Adrenal gland (tissue), 9 donors: ENCODE measurements at regions not wholly inside any gene's neighbourhood (a gene's known extent, or its start where the extent isn't known, plus 50 kb on each side); places are given as distances from the start of the nearest gene placed in this dataset.

Experiments used
- DNase-seq, 7 donors: peaks; one replicate each; pipeline ENCODE4 v3.0.0-alpha.2; 2019 to 2020
- H3K27ac ChIP-seq, 5 donors: fragments of 200-600 bp; sonication (generic) in 4 of 5; 1 replicate in 3 of 5; 2 replicates in 2 of 5; pipeline versions ENCODE4 v1.5.1 to v1.8.0; 2016 to 2020; ENCODE audit warnings: mild to moderate bottlenecking in 1 of 5
- H3K27me3 ChIP-seq: fragments of 200-600 bp; 2 replicates; pipeline ENCODE4 v1.8.0; 2021
- H3K36me3 ChIP-seq, 2 donors: fragments of 200-600 bp; replicated peaks in 1 of 2; 1 replicate in 1 of 2; 2 replicates in 1 of 2; pipeline versions ENCODE4 v1.5.1 to v1.8.0; 2018 to 2022
- H3K4me1 ChIP-seq, 2 donors: fragments of 200-600 bp; replicated peaks in 1 of 2; 1 replicate in 1 of 2; 2 replicates in 1 of 2; pipeline versions ENCODE4 v1.5.1 to v1.8.0; 2018 to 2021
- H3K4me3 ChIP-seq, 4 donors: fragments of 200-600 bp; sonication (generic) in 3 of 4; one replicate each; pipeline ENCODE4 v1.5.1; 2016 to 2018
- H3K9me3 ChIP-seq, 3 donors: fragments of 200-600 bp; sonication (generic) in 1 of 3; replicated peaks in 1 of 3; 1 replicate in 2 of 3; 2 replicates in 1 of 3; pipeline versions ENCODE4 v1.5.1 to v1.8.0; 2016 to 2021
- POLR2A ChIP-seq, 2 donors: fragments of 450-650 bp; IDR thresholded peaks; one replicate each; pipeline ENCODE4 v1.6.1; 2017; ENCODE audit warnings: antibody characterized with exemption in 2 of 2, mild to moderate bottlenecking in 2 of 2, moderate library complexity in 1 of 2
- WGBS, 4 donors: extraction: QIAGEN DNeasy Blood & Tissue Kit in 2 of 4; methylation state at CpG; one replicate each; pipeline versions ENCODE4 v1.1.5 to v1.1.7; 2013 to 2017; 5-methylcytosine and 5-hydroxymethylcytosine counted together
- intact Hi-C, 2 donors: fragments of 100-400 bp; cut with DNase I; formaldehyde crosslinking; loops; one replicate each; pipeline versions ENCODE4 v1.14.1 to v1.15.0; 2022 to 2023
- TF ChIP-seq, protein P1 (sequence below), 6 experiments: fragments of 450-650 bp in 4 of 6; fragments of 200-600 bp in 2 of 6; sonication (generic) in 1 of 6; IDR thresholded peaks; 1 replicate in 5 of 6; 2 replicates in 1 of 6; pipeline versions ENCODE4 v1.5.1 to v1.8.0; 2016 to 2021; ENCODE audit warnings: antibody characterized with exemption in 6 of 6, mild to moderate bottlenecking in 2 of 6, moderate library complexity in 1 of 6
- donor health status: healthy with polysubstance abuse.
- donor health status: Bipolar disorder and iron deficiency.
- donor health status: DM: yes; HTN: yes; CAD: no.
- donor health status: DM: no; HTN: no; CAD: no.
- donor health status: DM: no; HTN: no; CAD: no.

DNA sequence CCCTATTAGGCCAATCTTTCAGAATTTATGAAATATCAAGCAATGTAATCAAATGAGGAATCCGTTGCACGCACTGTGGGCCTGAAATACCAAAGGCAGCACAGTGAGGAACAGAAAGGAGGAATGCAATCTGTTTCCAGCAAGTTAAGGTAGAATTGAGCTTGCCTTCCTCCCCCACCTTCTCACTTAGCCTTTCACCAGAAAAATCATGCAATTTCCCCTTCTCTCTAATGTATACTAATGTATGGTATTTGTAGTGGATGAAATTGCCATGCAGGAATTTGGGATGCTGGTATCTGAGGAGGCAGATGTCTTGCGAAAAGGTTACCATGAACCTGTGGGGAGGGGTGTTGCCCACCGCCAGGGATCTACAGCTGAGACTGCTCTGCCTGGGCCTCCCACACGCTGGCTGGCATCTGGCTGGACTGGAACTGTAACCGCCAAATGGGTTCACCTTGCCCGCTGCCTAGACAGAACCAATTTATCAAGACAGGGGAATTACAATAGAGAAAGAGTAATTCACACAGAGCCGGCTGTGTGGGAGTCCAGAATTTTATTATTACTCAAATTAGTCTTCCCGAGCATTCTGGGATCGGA lies 222.4 kb upstream of the MYLIP start:
- TF ChIP-seq, protein P1, sequence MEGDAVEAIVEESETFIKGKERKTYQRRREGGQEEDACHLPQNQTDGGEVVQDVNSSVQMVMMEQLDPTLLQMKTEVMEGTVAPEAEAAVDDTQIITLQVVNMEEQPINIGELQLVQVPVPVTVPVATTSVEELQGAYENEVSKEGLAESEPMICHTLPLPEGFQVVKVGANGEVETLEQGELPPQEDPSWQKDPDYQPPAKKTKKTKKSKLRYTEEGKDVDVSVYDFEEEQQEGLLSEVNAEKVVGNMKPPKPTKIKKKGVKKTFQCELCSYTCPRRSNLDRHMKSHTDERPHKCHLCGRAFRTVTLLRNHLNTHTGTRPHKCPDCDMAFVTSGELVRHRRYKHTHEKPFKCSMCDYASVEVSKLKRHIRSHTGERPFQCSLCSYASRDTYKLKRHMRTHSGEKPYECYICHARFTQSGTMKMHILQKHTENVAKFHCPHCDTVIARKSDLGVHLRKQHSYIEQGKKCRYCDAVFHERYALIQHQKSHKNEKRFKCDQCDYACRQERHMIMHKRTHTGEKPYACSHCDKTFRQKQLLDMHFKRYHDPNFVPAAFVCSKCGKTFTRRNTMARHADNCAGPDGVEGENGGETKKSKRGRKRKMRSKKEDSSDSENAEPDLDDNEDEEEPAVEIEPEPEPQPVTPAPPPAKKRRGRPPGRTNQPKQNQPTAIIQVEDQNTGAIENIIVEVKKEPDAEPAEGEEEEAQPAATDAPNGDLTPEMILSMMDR (IDR thresholded peaks at IDR 0.05): no peak
- no peak for TF ChIP-seq POLR2A (IDR thresholded peaks at IDR 0.05)

DNA sequence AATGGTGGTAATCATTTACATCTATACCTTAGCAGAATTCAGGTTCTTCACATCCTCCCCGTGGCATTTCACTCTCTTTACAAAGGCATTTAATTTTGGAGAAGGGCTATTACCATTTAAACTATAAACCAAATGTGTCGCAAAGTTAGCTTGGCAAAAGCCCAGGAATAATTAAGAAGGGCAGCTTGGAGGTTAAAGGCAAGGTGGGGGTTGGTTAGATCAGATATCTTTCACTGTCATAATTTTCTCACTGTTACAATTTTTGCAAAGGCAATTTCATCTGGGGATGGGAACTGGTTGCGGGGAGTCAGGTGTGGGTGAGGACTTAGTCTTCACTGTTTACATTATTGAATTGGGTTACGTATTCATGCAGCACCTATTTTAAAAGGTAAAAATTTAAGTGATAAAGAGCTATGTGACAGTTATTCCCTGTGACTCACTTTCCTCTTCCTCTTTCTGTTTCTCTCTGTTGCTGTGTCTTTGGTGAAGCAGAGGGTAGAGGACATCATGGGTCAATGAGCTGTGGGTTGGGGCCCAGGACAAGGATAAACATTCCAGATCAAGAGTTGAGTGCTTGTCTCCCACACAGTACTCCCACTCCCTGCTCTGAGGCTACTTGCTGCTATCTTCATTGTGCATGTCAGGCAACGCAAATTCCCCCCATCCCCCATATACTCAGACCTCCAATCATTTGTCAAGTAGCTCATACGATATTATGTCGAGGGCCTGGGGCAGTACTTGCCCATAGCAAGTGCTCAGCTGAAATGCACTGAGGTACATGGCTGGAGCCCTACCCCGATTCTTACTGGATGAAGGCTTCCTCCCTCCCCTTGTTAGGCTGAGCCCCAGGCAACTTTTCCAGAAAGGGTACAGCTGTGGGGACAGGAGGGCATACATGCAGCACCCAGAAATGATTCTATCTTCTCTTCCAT lies 223.1 kb upstream of the MYLIP start:
- no peaks in the 10 kb centered on the region for H3K36me3 ChIP-seq
- H3K27ac ChIP-seq: no peak overlapping the region
- TF ChIP-seq, protein P1 (IDR thresholded peaks at IDR 0.05): no peak
- no peak for TF ChIP-seq POLR2A (IDR thresholded peaks at IDR 0.05)
- H3K4me1 ChIP-seq: no peaks in the 10 kb centered on the region
- no peak overlapping the region for H3K4me3 ChIP-seq
- no peak for DNase-seq
- no peaks in the 10 kb centered on the region for H3K9me3 ChIP-seq
- no peaks in the 10 kb centered on the region for H3K27me3 ChIP-seq
- 78 to 83% (median 79%) methylated on average over 8 of the region's 8 CpGs for WGBS, 4 donors
- intact Hi-C loops: no loop called here

More for the DNA sequence above, 222.4 kb upstream of the MYLIP start:
- no peak overlapping the region for H3K27ac ChIP-seq
- H3K9me3 ChIP-seq: no peaks in the 10 kb centered on the region
- H3K4me1 ChIP-seq: no peaks in the 10 kb centered on the region
- H3K4me3 ChIP-seq: no peak overlapping the region
- DNase-seq: no peak
- 90 to 95% (median 92%) methylated on average over 10 of the region's 10 CpGs for WGBS, 4 donors
- intact Hi-C loops: no loop called here
- H3K36me3 ChIP-seq: no peaks in the 10 kb centered on the region
- H3K27me3 ChIP-seq: no peaks in the 10 kb centered on the region

DNA sequence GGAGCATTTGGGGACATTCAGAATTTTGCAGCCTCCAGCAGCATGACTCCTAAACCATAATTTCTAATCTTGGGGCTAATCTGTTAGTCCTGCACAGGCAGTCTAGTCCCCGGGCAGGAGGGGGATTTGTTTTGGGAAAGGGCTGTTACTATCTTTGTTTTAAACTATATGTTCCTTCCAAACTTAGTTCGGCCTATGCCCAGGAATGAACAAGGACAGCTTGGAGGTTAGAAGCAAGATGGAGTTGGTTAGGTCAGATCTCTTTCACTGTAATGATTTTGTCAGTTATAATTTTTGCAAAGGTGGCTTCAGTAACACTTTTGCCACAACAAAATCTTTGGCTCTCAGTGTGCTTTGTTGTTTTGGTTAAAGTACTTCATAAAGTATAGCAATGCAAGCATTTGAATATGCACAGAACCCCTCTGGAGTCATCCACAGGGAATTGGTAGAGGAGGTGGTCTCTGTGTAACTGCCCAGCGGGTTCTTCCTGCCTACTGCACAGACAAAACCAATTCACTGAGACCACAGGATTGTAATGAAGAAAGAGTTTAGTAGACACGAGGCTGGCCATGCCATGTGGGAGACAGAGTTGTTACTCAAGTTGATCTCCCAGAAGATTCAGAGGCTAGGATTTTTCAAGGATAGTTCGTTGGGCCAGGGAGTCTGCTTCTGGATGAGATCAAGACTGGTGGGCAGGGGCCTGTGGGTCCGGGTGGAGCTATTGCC lies 224.1 kb upstream of the MYLIP start:
- Histone ChIP-seq H3K27ac (no peak overlapping the region), H3K4me3 (no peak overlapping the region), H3K36me3 (no peaks in the 10 kb centered on the region), H3K27me3 (no peaks in the 10 kb centered on the region), H3K4me1 (no peaks in the 10 kb centered on the region), H3K9me3 (no peaks in the 10 kb centered on the region)
- no peak for DNase-seq
- TF ChIP-seq POLR2A (IDR thresholded peaks at IDR 0.05): no peak
- TF ChIP-seq, protein P1 (IDR thresholded peaks at IDR 0.05): no peak
- 82 to 90% (median 87%) methylated on average over 6 of the region's 6 CpGs for WGBS, 4 donors
- intact Hi-C loops: no loop called here
